GM12865 (cell line): ENCODE measurements at regions not wholly inside any gene's neighbourhood (a gene's known extent, or its start where the extent isn't known, plus 50 kb on each side); places are given as distances from the start of the nearest gene placed in this dataset.

Source experiments
- DNase-seq: peaks from one replicate; pipeline ENCODE4 v3.0.0; 2010; ENCODE audit warnings: low read depth
- H3K4me3 ChIP-seq: 2 replicates; pipeline ENCODE4 v1.5.1; 2011; ENCODE audit warnings: mild to moderate bottlenecking, low read depth, low read length, control low read depth
- CTCF ChIP-seq: IDR thresholded peaks from 2 replicates; pipeline ENCODE4 v1.5.1; 2011; ENCODE audit warnings: low read length, control low read depth, low read depth, inconsistent platforms; ENCODE audit not compliant: insufficient read depth; ENCODE audit errors: missing control alignments

- no peak overlapping the region for H3K4me3 ChIP-seq
- no peak for TF ChIP-seq CTCF
- no peak for DNase-seq
These were observed 196.3 kb upstream of the SPRY1 start for GRCh38 chr4:123200051-123200940.

GRCh38 chr4:123204737-123205136 lies 191.9 kb upstream of the SPRY1 start:
- no peak for DNase-seq
- no peak for TF ChIP-seq CTCF
- no peak overlapping the region for H3K4me3 ChIP-seq

GRCh38 chr4:123206016-123206415 lies 190.6 kb upstream of the SPRY1 start:
- no peak for TF ChIP-seq CTCF

GRCh38 chr4:123209436-123209835 lies 187.2 kb upstream of the SPRY1 start:
- TF ChIP-seq CTCF, result no peak
- no peak for DNase-seq

More at GRCh38 chr4:123206016-123206415, 190.6 kb upstream of the SPRY1 start:
- DNase-seq, result no peak
- no peak overlapping the region for H3K4me3 ChIP-seq

GRCh38 chr4:123215536-123215935 lies 181.1 kb upstream of the SPRY1 start:
- no peak for TF ChIP-seq CTCF
- DNase-seq, result no peak
- no peak overlapping the region for H3K4me3 ChIP-seq

More at GRCh38 chr4:123209436-123209835, 187.2 kb upstream of the SPRY1 start:
- no peak overlapping the region for H3K4me3 ChIP-seq

GRCh38 chr4:123216543-123216942 lies 180.1 kb upstream of the SPRY1 start:
- H3K4me3 ChIP-seq, result no peak overlapping the region
- no peak for TF ChIP-seq CTCF
- DNase-seq, result no peak
